B cell (primary cell): ENCODE measurements at regions not wholly inside any gene's neighbourhood (a gene's known extent, or its start where the extent isn't known, plus 50 kb on each side); places are given as distances from the start of the nearest gene placed in this dataset.

ENCODE experiments used
- ATAC-seq: fragments of 200-7000 bp; cut with Tn5 transposase; one replicate; pipeline ENCODE4 v1.10.0; 2021; ENCODE audit warnings: low read depth, mild to moderate bottlenecking, moderate number of reproducible peaks, moderate library complexity
- CTCF ChIA-PET: fragments of 350-600 bp; sonication (Branson Sonifier 250); formaldehyde crosslinking; loops from one replicate; lab custom pipeline; 2021; ENCODE audit warnings: antibody characterized with exemption, inconsistent platforms; lab: Charles Lee
- POLR2A ChIA-PET: fragments of 350-600 bp; sonication (Branson Sonifier 250); formaldehyde crosslinking; loops from one replicate; lab custom pipeline; 2021; ENCODE audit warnings: antibody characterized with exemption; lab: Charles Lee
- DNase-seq: peaks from one replicate; pipeline ENCODE4 v3.0.0; 2013
- H2AFZ ChIP-seq: 2 replicates; pipeline ENCODE4 v1.6.1; 2012; ENCODE audit warnings: mild to moderate bottlenecking, low read depth, low read length; ENCODE audit not compliant: insufficient read depth, poor library complexity, severe bottlenecking
- H3K27ac ChIP-seq, 2 donors: 1 replicate in 1 of 2; 2 replicates in 1 of 2; pipeline ENCODE4 v1.5.1; 2012 to 2013; ENCODE audit warnings: low read length in 2 of 2, mild to moderate bottlenecking in 2 of 2, moderate library complexity in 1 of 2
- H3K27me3 ChIP-seq, 4 experiments: fragments of 200-600 bp in 1 of 4; sonication (generic) in 1 of 4; replicated peaks in 1 of 4; 1 replicate in 2 of 4; 2 replicates in 2 of 4; pipeline versions ENCODE4 v1.6.1 to v1.7.0; 2013 to 2016; ENCODE audit warnings: low read length in 3 of 4, mild to moderate bottlenecking in 2 of 4, mixed read lengths in 1 of 4, moderate library complexity in 1 of 4; ENCODE audit not compliant: insufficient read depth in 4 of 4, control insufficient read depth in 3 of 4; ENCODE audit errors: control extremely low read depth in 1 of 4
- H3K36me3 ChIP-seq, 2 experiments: replicated peaks in 1 of 2; 1 replicate in 1 of 2; 2 replicates in 1 of 2; pipeline versions ENCODE4 v1.6.1 to v1.7.1; 2013; ENCODE audit warnings: low read length in 1 of 2; ENCODE audit not compliant: insufficient read depth in 2 of 2, control insufficient read depth in 1 of 2; ENCODE audit errors: control extremely low read depth in 1 of 2, extremely low read depth in 1 of 2
- H3K4me1 ChIP-seq, 2 donors: fragments of 200-600 bp in 1 of 2; sonication (generic) in 1 of 2; 1 replicate in 1 of 2; 2 replicates in 1 of 2; pipeline versions ENCODE4 v1.5.1 to v1.6.1; 2013 to 2017; ENCODE audit warnings: low read length in 2 of 2; ENCODE audit not compliant: control insufficient read depth in 2 of 2, insufficient read depth in 2 of 2
- H3K4me2 ChIP-seq: replicated peaks from 2 replicates; pipeline ENCODE3; 2012; ENCODE audit warnings: mild to moderate bottlenecking, low read depth, low read length; ENCODE audit not compliant: poor library complexity, severe bottlenecking
- H3K4me3 ChIP-seq, 5 experiments: fragments of 200-600 bp in 1 of 5; sonication (generic) in 1 of 5; 1 replicate in 3 of 5; 2 replicates in 2 of 5; pipeline versions ENCODE4 v1.5.1 to v1.7.0; 2011 to 2016; ENCODE audit warnings: low read length in 4 of 5, mild to moderate bottlenecking in 4 of 5, low read depth in 2 of 5, control low read depth in 1 of 5, moderate library complexity in 1 of 5; ENCODE audit not compliant: insufficient read depth in 1 of 5; ENCODE audit errors: control extremely low read depth in 1 of 5, extremely low read depth in 1 of 5
- H3K79me2 ChIP-seq: fragments of 200-600 bp; sonication (generic); one replicate; pipeline ENCODE4 v1.6.0; 2016; ENCODE audit warnings: low read length; ENCODE audit not compliant: control insufficient read depth, insufficient read depth
- H3K9ac ChIP-seq: fragments of 200-600 bp; sonication (generic); 2 replicates; pipeline ENCODE4 v1.6.1; 2017; ENCODE audit warnings: mild to moderate bottlenecking, low read length, moderate library complexity
- H3K9me3 ChIP-seq, 3 donors: one replicate each; pipeline versions ENCODE4 v1.6.1 to v1.7.1; 2013; ENCODE audit warnings: low read length in 2 of 3; ENCODE audit not compliant: control insufficient read depth in 2 of 3, insufficient read depth in 1 of 3; ENCODE audit errors: control extremely low read depth in 1 of 3
- H4K20me1 ChIP-seq: 2 replicates; pipeline ENCODE4 v1.6.0; 2012; ENCODE audit warnings: mild to moderate bottlenecking, low read length; ENCODE audit not compliant: insufficient read depth, control insufficient read depth, poor library complexity, severe bottlenecking
- H3K27ac Mint-ChIP-seq: one replicate; pipeline ENCODE4 v1.8.0; 2021; ENCODE audit warnings: mixed read lengths
- H3K27me3 Mint-ChIP-seq: one replicate; pipeline ENCODE4 v1.8.0; 2021; ENCODE audit warnings: mixed read lengths
- H3K4me1 Mint-ChIP-seq: one replicate; pipeline ENCODE4 v1.8.0; 2021; ENCODE audit warnings: mixed read lengths
- H3K4me3 Mint-ChIP-seq: one replicate; pipeline ENCODE4 v1.8.0; 2021; ENCODE audit warnings: mixed read lengths
- H3K9me3 Mint-ChIP-seq: one replicate; pipeline ENCODE4 v1.8.0; 2022; ENCODE audit warnings: mixed read lengths; ENCODE audit not compliant: insufficient read depth
- CTCF ChIP-seq: fragments of 200-600 bp; IDR thresholded peaks from one replicate; pipeline ENCODE4 v1.8.0; 2022; ENCODE audit warnings: antibody characterized with exemption, mild to moderate bottlenecking
- EZH2 ChIP-seq: IDR thresholded peaks from 2 replicates; pipeline ENCODE4 v1.6.1; 2012; ENCODE audit warnings: borderline replicate concordance, low read depth, mild to moderate bottlenecking, moderate library complexity, low read length; ENCODE audit not compliant: insufficient read depth, poor library complexity, severe bottlenecking
- WGBS: methylation state at CpG from one replicate; pipeline ENCODE4 v1.1.5; 2013; ENCODE audit warnings: missing lambda C conversion rate; ENCODE audit not compliant: insufficient coverage; 5-methylcytosine and 5-hydroxymethylcytosine counted together
- intact Hi-C: fragments of 100-400 bp; cut with micrococcal nuclease; formaldehyde crosslinking; loops from one replicate; pipeline ENCODE4 v1.10.0; 2022

- peaks cover 20% of the 10 kb centered on the region for H3K27me3 Mint-ChIP-seq
- TF ChIP-seq CTCF, result no peak
- no peak for TF ChIP-seq EZH2
- ChIA-PET POLR2A (no interaction called here), CTCF (no interaction called here)
- no peak overlapping the region for H3K27ac ChIP-seq
- H3K4me1 Mint-ChIP-seq, result no peaks in the 10 kb centered on the region
- intact Hi-C loops, result no loop called here
- no CpG with 5 or more reads among the region's 4 CpGs for WGBS
- H3K79me2 ChIP-seq, result no peaks in the 10 kb centered on the region
- peaks cover 0 to 6% (median 2%) of the 10 kb centered on the region in 4 experiments for H3K27me3 ChIP-seq
- H4K20me1 ChIP-seq, result no peaks in the 10 kb centered on the region
- H3K36me3 ChIP-seq, result no peaks in the 10 kb centered on the region
- H3K4me3 Mint-ChIP-seq, result no peak overlapping the region
- no peak overlapping the region for H2AFZ ChIP-seq
- H3K4me3 ChIP-seq, result no peak overlapping the region
- ATAC-seq, result no peak
- no peak overlapping the region for H3K9ac ChIP-seq
- DNase-seq, result no peak
- peaks cover 2% of the 10 kb centered on the region for H3K9me3 Mint-ChIP-seq
- no peaks in the 10 kb centered on the region for H3K4me1 ChIP-seq
- H3K27ac Mint-ChIP-seq, result no peak overlapping the region
- H3K4me2 ChIP-seq, result no peak overlapping the region
- no peaks in the 10 kb centered on the region for H3K9me3 ChIP-seq
Measured at GRCh38 chr12:5204271-5204670, 160.6 kb downstream of the KCNA5 start.

GRCh38 chr12:5204831-5205230 lies 161.2 kb downstream of the KCNA5 start:
- Mint-ChIP-seq H3K4me3 (no peak overlapping the region), H3K4me1 (no peaks in the 10 kb centered on the region), H3K9me3 (peaks cover 2% of the 10 kb centered on the region), H3K27ac (no peak overlapping the region), H3K27me3 (peaks cover 16% of the 10 kb centered on the region)
- intact Hi-C loops, result no loop called here
- Histone ChIP-seq H3K27me3 (peaks cover 0 to 4% (median 2%) of the 10 kb centered on the region in 4 experiments), H3K4me2 (no peak overlapping the region), H3K9me3 (no peaks in the 10 kb centered on the region), H3K9ac (no peak overlapping the region), H3K79me2 (no peaks in the 10 kb centered on the region), H3K27ac (no peak overlapping the region), H3K4me1 (no peaks in the 10 kb centered on the region), H2AFZ (no peak overlapping the region), H3K36me3 (no peaks in the 10 kb centered on the region), H3K4me3 (no peak overlapping the region), H4K20me1 (no peaks in the 10 kb centered on the region)
- CTCF ChIA-PET, result no interaction called here
- DNase-seq (no peak), ATAC-seq (no peak)
- POLR2A ChIA-PET, result no interaction called here
- WGBS, result 71% methylated on average over 1 of the region's 4 CpGs
- TF ChIP-seq EZH2, result no peak
- no peak for TF ChIP-seq CTCF
